NCI-H748 (cell line): ENCODE measurements at regions not wholly inside any gene's neighbourhood (a gene's known extent, or its start where the extent isn't known, plus 50 kb on each side); places are given as distances from the start of the nearest gene placed in this dataset.
"Not testable (repeated sequence)": the region's sequence is repeated elsewhere in the genome, so short reads cannot be mapped to it uniquely, and the experiment has no call there.

ENCODE experiments used
- DNase-seq: peaks from one replicate; lab custom pipeline; 2025; ENCODE audit not compliant: unreplicated experiment; lab: John Stamatoyannopoulos, UW

- no peak for DNase-seq
Observed at GRCh38 chr4:159906517-159906916, 803.6 kb downstream of the RAPGEF2 start.

- DNase-seq: no peak
Observed at GRCh38 chr4:159910721-159911120, 807.8 kb downstream of the RAPGEF2 start.

DNA sequence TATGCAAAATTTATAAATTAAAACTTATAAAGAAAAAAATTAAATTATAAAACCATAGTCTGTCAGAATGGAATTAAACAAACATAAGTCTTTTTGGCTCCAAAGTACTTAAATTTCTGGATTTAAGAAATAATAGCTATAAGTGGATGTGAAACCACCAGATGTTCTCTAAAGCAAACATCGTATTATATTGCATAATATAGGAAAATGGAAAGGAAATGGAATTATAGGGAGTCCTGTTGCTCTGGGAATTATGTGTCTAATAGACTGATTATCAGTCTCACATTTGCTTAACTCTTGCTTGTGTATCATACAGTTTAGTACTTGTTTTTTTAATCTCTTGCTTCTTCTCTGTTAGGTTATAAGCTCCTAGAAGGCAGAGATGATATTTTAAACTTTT, 819.2 kb downstream of the RAPGEF2 start:
- DNase-seq: no peak

GRCh38 chr4:159925770-159926169, 822.9 kb downstream of the RAPGEF2 start:
- DNase-seq: no peak

- no peak for DNase-seq
Observed at GRCh38 chr4:159926871-159927270, 824.0 kb downstream of the RAPGEF2 start.

- no peak for DNase-seq
Observed at GRCh38 chr4:159927781-159928180, 824.9 kb downstream of the RAPGEF2 start.

- DNase-seq: not testable (repeated sequence)
Observed at GRCh38 chr4:159934602-159935001, 831.7 kb downstream of the RAPGEF2 start.

DNA sequence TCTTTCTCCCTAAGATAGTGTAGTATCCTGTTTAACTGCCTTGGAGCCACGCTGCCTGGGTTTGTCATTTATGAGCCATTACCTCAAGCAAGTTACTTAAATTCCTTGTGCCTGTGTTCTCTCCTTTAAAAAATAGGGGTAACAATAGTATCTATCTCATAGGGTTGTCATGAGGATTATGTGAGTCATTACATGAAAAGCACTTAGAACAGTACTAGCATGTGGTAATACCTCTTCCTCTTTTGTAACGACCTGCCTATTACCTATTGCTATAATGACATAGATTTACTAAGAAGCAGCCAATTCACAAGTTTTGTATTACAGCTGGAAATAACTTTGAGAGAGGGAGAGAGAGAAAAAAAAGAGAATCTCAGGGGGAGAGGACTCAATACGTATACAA, 834.7 kb downstream of the RAPGEF2 start:
- no peak for DNase-seq

GRCh38 chr4:159939681-159940080, 836.8 kb downstream of the RAPGEF2 start:
- DNase-seq: not testable (repeated sequence)

DNA sequence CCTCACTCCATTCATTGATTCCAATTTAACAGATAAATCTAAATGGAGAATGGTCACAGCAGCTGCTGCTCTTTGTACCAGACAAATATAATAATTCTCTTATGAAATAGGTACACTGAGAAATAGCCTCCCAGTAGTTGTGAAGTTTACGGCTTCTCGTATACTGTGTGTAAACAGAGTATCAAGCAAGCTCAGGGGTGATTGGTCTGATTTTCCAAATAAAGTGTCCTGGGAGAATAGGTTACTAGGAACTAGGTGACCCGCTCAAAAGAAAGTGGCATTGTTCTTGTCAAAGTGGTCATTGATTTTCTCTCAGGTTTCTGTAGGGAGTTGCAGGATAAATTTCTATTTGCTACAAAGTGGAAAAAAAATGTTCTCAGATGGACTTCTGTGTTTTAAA, 838.2 kb downstream of the RAPGEF2 start:
- DNase-seq: peak; percentile 24

- no peak for DNase-seq
Observed at GRCh38 chr4:159944477-159944876, 841.6 kb downstream of the RAPGEF2 start.

DNA sequence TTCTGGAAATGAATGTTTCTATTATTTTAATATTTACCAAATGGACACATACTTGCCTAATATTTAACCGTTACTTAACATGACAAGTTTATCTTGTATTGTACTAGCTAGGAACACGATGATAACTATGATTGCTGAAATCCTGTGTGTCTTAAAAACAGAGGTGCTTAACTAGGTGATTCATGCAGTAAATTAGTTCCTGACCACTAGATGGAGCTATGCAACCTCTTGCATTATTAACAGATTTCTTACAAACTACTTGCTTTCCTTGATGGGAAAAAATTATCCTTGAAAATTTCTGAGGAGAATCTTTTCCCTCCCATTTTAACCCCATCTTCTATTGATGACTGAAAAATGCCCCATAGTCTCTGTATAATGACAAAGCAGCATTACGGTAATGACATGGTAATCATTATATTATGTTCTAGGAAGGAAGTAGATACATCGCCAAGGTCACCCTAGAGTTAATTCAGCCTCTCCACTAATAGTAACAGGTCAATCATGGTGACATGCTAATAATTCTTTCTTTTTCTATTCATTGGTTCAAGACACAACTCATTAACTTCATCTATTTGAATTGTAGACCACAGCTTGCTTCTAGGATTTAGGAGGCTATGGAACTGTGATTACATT, 844.2 kb downstream of the RAPGEF2 start:
- peak; percentile 67 for DNase-seq

DNA sequence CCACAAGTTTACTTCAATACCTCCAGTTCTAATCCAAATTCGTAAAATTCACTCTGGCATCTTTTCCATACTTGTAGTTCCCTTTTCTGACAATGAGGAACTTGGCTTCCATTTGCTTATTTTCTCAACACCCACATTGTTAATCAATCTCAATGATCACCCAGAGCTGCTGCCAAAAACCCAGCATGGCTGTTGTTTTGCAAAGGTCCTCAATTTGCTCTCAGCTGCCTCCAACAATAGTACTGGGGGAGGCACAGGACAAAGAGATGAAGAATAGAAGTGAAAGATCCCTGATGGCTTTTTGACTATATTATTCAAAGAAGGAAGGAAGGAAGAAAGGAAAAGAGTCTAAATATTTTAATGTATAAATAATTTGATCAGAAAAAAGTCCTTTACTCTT, 847.8 kb downstream of the RAPGEF2 start:
- DNase-seq: no peak

DNA sequence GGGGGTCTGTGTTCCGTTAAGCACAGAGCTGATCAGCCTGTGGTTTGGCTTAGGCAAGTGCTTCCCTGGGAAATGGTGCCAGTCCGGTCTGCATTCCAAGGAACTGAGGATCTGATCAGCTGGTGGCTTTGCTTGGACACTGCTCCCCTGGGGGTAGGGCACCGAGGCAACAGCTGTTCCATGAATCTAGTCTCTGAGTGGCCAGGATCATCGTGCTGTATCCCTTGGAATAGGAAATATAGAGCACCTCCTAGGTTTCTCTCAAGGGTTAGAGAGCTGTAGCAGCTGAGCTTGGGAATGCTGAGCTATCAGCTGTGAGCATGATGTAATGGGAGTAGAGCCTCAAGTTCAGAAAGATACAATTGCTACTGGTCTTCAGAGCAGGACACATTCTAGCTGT, 863.9 kb downstream of the RAPGEF2 start:
- no peak for DNase-seq

GRCh38 chr4:159976871-159977482, 874.1 kb downstream of the RAPGEF2 start:
- DNase-seq: peak; percentile 64

GRCh38 chr4:159977907-159978617, 875.2 kb downstream of the RAPGEF2 start:
- DNase-seq: no peak

GRCh38 chr4:159979351-159979750, 876.5 kb downstream of the RAPGEF2 start:
- no peak for DNase-seq

- no peak for DNase-seq
Observed at GRCh38 chr4:159979953-159980352, 877.1 kb downstream of the RAPGEF2 start.

- DNase-seq: no peak
Observed at GRCh38 chr4:159980826-159981468, 878.1 kb downstream of the RAPGEF2 start.

DNA sequence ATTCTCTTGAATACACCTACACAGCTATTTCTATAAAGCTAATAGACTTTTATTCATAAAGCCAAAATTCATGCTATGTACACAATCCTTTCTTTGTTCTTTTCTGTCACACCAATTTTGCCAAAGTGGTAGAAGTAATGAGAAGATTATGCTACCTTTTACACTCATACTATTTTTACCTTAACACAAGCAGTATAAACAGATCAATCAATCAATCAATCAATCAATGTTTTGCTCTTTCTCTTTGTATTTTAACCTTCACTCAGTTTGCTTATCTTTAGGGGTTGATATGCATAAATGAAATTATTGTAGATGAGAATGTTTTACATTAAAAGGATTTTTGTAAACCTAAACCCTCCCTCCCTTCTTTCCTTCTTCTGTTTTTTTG, 878.6 kb downstream of the RAPGEF2 start:
- DNase-seq: no peak

DNA sequence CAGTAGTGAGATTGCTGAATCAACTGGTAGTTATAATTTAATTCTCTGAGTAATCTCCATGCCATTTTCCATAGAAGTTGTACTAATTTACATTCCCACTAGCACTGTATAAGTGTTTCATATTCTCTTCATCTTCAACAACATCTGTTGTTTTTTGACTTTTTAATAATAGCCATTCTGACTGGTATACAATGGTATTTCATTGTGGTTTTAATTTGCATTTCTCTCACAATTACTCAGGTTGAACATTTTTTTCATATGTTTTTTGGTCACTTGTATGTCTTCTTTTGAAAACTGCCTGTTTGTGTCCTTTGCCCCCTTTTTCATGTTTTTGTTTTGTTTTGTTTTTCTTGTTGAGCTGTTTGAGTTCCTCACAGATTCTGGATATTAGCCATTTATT, 880.2 kb downstream of the RAPGEF2 start:
- DNase-seq: no peak
